Lung (tissue), 11 donors: ENCODE measurements at regions not wholly inside any gene's neighbourhood (a gene's known extent, or its start where the extent isn't known, plus 50 kb on each side); places are given as distances from the start of the nearest gene placed in this dataset.

Source experiments
- ATAC-seq: fragments of 200-7000 bp; cut with Tn5 transposase; one replicate; pipeline ENCODE4 v1.9.1; 2020; ENCODE audit warnings: moderate number of reproducible peaks; ENCODE audit not compliant: insufficient read depth, low FRiP score
- DNase-seq, 3 donors: peaks; one replicate each; pipeline ENCODE4 v3.0.0-alpha.2; 2013 to 2017
- H3K27ac ChIP-seq, 2 donors: one replicate each; pipeline ENCODE4 v1.5.1; 2013; ENCODE audit warnings: mild to moderate bottlenecking in 2 of 2, moderate library complexity in 2 of 2, control low read depth in 1 of 2, inconsistent platforms in 1 of 2, low read depth in 1 of 2, low read length in 1 of 2
- H3K27me3 ChIP-seq, 3 donors: one replicate each; pipeline ENCODE4 v1.5.1; 2013; ENCODE audit warnings: low read length in 2 of 3; ENCODE audit not compliant: control insufficient read depth in 3 of 3, insufficient read depth in 3 of 3
- H3K36me3 ChIP-seq, 4 donors: one replicate each; pipeline ENCODE4 v1.5.1; 2013; ENCODE audit warnings: low read length in 4 of 4, mild to moderate bottlenecking in 1 of 4, moderate library complexity in 1 of 4; ENCODE audit not compliant: control insufficient read depth in 4 of 4, insufficient read depth in 4 of 4
- H3K4me1 ChIP-seq, 5 donors: one replicate each; pipeline ENCODE4 v1.5.1; 2013; ENCODE audit warnings: low read length in 5 of 5, mild to moderate bottlenecking in 2 of 5, moderate library complexity in 1 of 5; ENCODE audit not compliant: control insufficient read depth in 5 of 5, insufficient read depth in 5 of 5
- H3K4me3 ChIP-seq: one replicate; pipeline ENCODE4 v1.5.1; 2013; ENCODE audit warnings: mild to moderate bottlenecking, control low read depth, moderate library complexity
- H3K9ac ChIP-seq, 2 donors: one replicate each; pipeline ENCODE4 v1.5.1; 2013; ENCODE audit warnings: low read length in 2 of 2, control low read depth in 1 of 2; ENCODE audit not compliant: insufficient read depth in 1 of 2
- H3K9me3 ChIP-seq, 4 donors: one replicate each; pipeline ENCODE4 v1.5.1; 2013; ENCODE audit warnings: low read length in 3 of 4, mild to moderate bottlenecking in 1 of 4, moderate library complexity in 1 of 4; ENCODE audit not compliant: control insufficient read depth in 4 of 4, insufficient read depth in 3 of 4
- WGBS, 2 donors: extraction: QIAGEN DNeasy Blood & Tissue Kit; methylation state at CpG; one replicate each; pipeline ENCODE4 v1.1.7; 2013; 5-methylcytosine and 5-hydroxymethylcytosine counted together
- TF ChIP-seq, protein P1 (sequence below): IDR thresholded peaks from 2 replicates; pipeline ENCODE4 v1.5.1; 2012; ENCODE audit warnings: mild to moderate bottlenecking; ENCODE audit errors: control extremely low read depth, extremely low read depth
- donor health status: control.
- donor health status: control.
- donor health status: Bipolar disorder and iron deficiency.
- donor health status: healthy.
- donor health status: DM: yes; HTN: yes; CAD: no.

DNA sequence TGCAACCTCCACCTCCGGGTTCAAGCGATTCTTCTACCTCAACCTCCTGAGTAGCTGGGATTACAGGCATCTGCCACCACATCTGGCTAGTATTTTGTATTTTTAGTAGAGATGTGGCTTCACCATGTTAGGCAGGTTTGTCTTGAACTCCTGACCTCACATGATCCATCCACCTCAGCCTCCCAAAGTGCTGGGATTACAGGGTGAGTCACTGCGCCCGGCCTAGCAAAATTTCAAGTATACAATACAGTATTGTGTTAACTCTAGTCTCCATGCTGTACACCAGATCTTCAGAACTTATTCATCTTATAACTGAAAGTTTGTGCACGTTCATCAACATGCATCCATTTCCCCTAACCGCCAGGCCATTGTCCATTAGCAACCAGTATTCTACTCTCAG is 115.1 kb upstream of the MDGA2 start:
- no peak overlapping the region for H3K27ac ChIP-seq
- no peak overlapping the region for H3K4me3 ChIP-seq
- DNase-seq: no peak
- no peak for ATAC-seq
- H3K4me1 ChIP-seq: no peaks in the 10 kb centered on the region
- no peak overlapping the region for H3K9ac ChIP-seq
- no peaks in the 10 kb centered on the region for H3K36me3 ChIP-seq
- TF ChIP-seq, protein P1, sequence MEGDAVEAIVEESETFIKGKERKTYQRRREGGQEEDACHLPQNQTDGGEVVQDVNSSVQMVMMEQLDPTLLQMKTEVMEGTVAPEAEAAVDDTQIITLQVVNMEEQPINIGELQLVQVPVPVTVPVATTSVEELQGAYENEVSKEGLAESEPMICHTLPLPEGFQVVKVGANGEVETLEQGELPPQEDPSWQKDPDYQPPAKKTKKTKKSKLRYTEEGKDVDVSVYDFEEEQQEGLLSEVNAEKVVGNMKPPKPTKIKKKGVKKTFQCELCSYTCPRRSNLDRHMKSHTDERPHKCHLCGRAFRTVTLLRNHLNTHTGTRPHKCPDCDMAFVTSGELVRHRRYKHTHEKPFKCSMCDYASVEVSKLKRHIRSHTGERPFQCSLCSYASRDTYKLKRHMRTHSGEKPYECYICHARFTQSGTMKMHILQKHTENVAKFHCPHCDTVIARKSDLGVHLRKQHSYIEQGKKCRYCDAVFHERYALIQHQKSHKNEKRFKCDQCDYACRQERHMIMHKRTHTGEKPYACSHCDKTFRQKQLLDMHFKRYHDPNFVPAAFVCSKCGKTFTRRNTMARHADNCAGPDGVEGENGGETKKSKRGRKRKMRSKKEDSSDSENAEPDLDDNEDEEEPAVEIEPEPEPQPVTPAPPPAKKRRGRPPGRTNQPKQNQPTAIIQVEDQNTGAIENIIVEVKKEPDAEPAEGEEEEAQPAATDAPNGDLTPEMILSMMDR: no peak
- H3K27me3 ChIP-seq: no peaks in the 10 kb centered on the region
- no peaks in the 10 kb centered on the region for H3K9me3 ChIP-seq
- WGBS, 2 donors: 94 to 96% methylated on average over 6 of the region's 6 CpGs

DNA sequence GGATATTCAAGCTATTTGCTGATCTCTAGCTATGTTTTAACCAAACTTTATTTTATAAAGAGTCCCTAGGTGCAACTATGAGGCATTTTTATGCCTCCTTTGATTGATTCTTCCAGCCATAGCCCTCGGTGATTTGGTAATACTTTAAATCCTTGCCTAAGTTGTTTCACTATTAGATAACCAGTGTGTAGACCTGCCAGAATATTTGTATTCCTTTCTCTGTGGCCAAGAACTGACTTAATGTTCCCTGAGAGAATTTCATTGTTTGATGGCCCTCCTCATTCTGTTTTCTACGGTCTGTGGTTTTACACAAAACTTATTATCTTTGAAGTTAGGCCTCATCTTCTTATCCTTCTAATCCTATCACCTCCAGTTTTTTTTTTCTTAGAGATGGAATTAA is 109.7 kb upstream of the MDGA2 start:
- H3K9ac ChIP-seq: no peak overlapping the region
- H3K27ac ChIP-seq: no peak overlapping the region
- TF ChIP-seq, protein P1: no peak
- no peak for DNase-seq
- 77 to 88% methylated on average over 2 of the region's 2 CpGs for WGBS, 2 donors
- no peaks in the 10 kb centered on the region for H3K4me1 ChIP-seq
- H3K27me3 ChIP-seq: no peaks in the 10 kb centered on the region
- ATAC-seq: no peak
- H3K4me3 ChIP-seq: no peak overlapping the region
- H3K36me3 ChIP-seq: no peaks in the 10 kb centered on the region
- peaks cover 0 to 3% (median 0%) of the 10 kb centered on the region in 4 donors for H3K9me3 ChIP-seq

DNA sequence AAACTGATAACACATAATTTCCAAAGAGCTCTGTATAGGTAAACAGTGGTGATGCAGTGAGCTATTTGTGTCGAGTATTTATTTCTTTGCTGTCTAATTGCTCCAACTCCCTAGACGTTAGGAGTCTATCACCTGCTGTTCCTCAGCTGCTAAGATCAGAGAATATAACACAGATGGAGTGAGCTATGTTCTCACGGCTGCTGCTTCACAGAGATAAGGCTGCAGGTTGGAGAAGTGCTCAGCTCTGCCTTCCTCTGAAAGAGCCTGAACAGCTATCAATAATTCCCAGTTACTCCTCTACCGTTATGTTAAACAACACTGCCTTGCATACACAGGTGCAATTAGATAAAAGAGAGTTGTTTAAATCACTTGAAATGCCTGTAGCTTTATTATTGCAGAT is 103.2 kb upstream of the MDGA2 start:
- no peaks in the 10 kb centered on the region for H3K4me1 ChIP-seq
- no peaks in the 10 kb centered on the region for H3K27me3 ChIP-seq
- TF ChIP-seq, protein P1: no peak
- H3K27ac ChIP-seq: no peak overlapping the region
- DNase-seq: no peak
- peaks cover 0 to 3% (median 0%) of the 10 kb centered on the region in 4 donors for H3K9me3 ChIP-seq
- no peak overlapping the region for H3K4me3 ChIP-seq
- no peak overlapping the region for H3K9ac ChIP-seq
- H3K36me3 ChIP-seq: no peaks in the 10 kb centered on the region
- ATAC-seq: no peak
- 17 to 23% methylated on average over 4 of the region's 4 CpGs for WGBS, 2 donors

DNA sequence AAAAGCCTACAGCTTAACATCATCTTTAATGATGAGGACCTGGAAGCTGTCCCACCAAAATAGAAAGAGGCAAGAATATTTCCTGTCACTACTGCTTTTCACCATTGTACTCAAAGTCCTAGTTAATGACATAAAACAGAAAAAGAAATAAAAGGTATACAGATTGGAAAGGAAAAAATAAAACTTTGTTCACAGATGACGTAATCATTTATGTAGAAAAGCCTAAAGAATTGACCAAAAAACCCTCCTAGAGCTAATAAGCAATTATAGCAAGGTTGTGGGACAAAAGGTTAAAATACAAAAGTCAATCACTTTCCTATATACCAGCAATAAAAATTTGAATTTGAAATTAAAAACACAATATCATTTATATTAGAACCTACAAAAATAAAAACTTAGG is 97.2 kb upstream of the MDGA2 start:
- Histone ChIP-seq H3K27ac (no peak overlapping the region), H3K4me1 (no peaks in the 10 kb centered on the region), H3K4me3 (no peak overlapping the region), H3K36me3 (no peaks in the 10 kb centered on the region), H3K27me3 (no peaks in the 10 kb centered on the region), H3K9ac (no peak overlapping the region), H3K9me3 (no peaks in the 10 kb centered on the region)
- DNase-seq (no peak), ATAC-seq (no peak)
- 92 to 96% methylated on average over 1 of the region's 1 CpG for WGBS, 2 donors
- TF ChIP-seq, protein P1: no peak
